Liver (tissue), 7 donors: ENCODE measurements at regions not wholly inside any gene's neighbourhood (a gene's known extent, or its start where the extent isn't known, plus 50 kb on each side); places are given as distances from the start of the nearest gene placed in this dataset.
"Not testable (repeated sequence)": the region's sequence is repeated elsewhere in the genome, so short reads cannot be mapped to it uniquely, and the experiment has no call there.

ENCODE experiments used
- DNase-seq: peaks from one replicate; pipeline ENCODE4 v3.0.0-alpha.2; 2017; ENCODE audit warnings: low spot score
- H3K27ac ChIP-seq, 2 donors: one replicate each; pipeline ENCODE4 v1.7.0; 2013; ENCODE audit warnings: inconsistent platforms in 2 of 2, low read length in 2 of 2, control low read depth in 1 of 2, low read depth in 1 of 2, mild to moderate bottlenecking in 1 of 2
- H3K27me3 ChIP-seq, 4 donors: one replicate each; pipeline versions ENCODE4 v1.6.1 to v1.7.0; 2013; ENCODE audit warnings: low read length in 3 of 4, inconsistent platforms in 1 of 4, mild to moderate bottlenecking in 1 of 4, moderate library complexity in 1 of 4; ENCODE audit not compliant: control insufficient read depth in 4 of 4, insufficient read depth in 4 of 4
- H3K36me3 ChIP-seq, 4 donors: one replicate each; pipeline versions ENCODE4 v1.6.1 to v1.7.0; 2013; ENCODE audit warnings: low read length in 3 of 4, mild to moderate bottlenecking in 3 of 4, low read depth in 1 of 4, moderate library complexity in 1 of 4; ENCODE audit not compliant: control insufficient read depth in 4 of 4, insufficient read depth in 3 of 4
- H3K4me1 ChIP-seq, 4 donors: one replicate each; pipeline versions ENCODE4 v1.6.1 to v1.7.0; 2013; ENCODE audit warnings: low read length in 3 of 4, mild to moderate bottlenecking in 3 of 4, moderate library complexity in 1 of 4; ENCODE audit not compliant: control insufficient read depth in 4 of 4, insufficient read depth in 4 of 4
- H3K4me3 ChIP-seq, 3 donors: one replicate each; pipeline versions ENCODE4 v1.6.1 to v1.7.0; 2013; ENCODE audit warnings: low read length in 3 of 3, control low read depth in 1 of 3, low read depth in 1 of 3, mild to moderate bottlenecking in 1 of 3
- H3K9ac ChIP-seq, 2 donors: one replicate each; pipeline ENCODE4 v1.7.0; 2013; ENCODE audit warnings: low read length in 2 of 2, mild to moderate bottlenecking in 2 of 2, moderate library complexity in 2 of 2, control low read depth in 1 of 2, low read depth in 1 of 2
- H3K9me3 ChIP-seq, 4 donors: one replicate each; pipeline versions ENCODE4 v1.6.1 to v1.7.0; 2013; ENCODE audit warnings: low read length in 3 of 4; ENCODE audit not compliant: control insufficient read depth in 4 of 4
- HNF4A ChIP-seq, 2 donors: conservative IDR thresholded peaks; 2 replicates each; pipeline ENCODE4 v1.6.1; 2016; ENCODE audit warnings: antibody characterized with exemption in 2 of 2, mild to moderate bottlenecking in 2 of 2
- HNF4G ChIP-seq: IDR thresholded peaks from 2 replicates; pipeline ENCODE4 v1.6.1; 2016; ENCODE audit warnings: antibody characterized with exemption
- JUND ChIP-seq, 2 donors: IDR thresholded peaks; 2 replicates each; pipeline ENCODE4 v1.6.1; 2016; ENCODE audit warnings: antibody characterized with exemption in 2 of 2
- SP1 ChIP-seq: IDR thresholded peaks from 2 replicates; pipeline ENCODE4 v1.6.1; 2018; ENCODE audit warnings: antibody characterized with exemption, mild to moderate bottlenecking
- WGBS: extraction: QIAGEN DNeasy Blood & Tissue Kit; methylation state at CpG from one replicate; pipeline ENCODE4 v1.1.7; 2013; 5-methylcytosine and 5-hydroxymethylcytosine counted together
- donor health status: healthy.
- donor health status: healthy.
- donor health status: healthy.
- donor health status: healthy.

DNA sequence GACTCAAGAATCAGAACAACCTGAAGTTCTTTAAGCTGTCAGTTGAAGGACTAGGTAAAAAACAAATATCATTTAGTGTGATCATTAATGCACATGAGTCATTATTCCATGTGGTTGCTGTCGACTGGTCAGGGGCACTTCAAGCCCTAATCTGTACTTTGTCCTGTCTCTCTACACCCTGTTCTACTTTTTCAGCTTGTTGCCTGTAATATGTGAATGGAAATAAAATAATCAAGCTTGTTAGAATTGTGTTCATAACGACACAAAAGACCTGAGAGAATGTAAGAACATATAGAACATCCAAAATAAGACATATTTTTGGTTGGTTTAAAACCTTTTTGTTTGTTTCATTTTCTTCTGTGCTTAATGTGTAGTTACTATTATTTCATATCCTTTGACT, 87.4 kb upstream of the NBPF9 start:
- not testable (repeated sequence) for DNase-seq, H3K27ac ChIP-seq, H3K9me3 ChIP-seq, H3K9ac ChIP-seq, H3K4me3 ChIP-seq, H3K27me3 ChIP-seq, H3K4me1 ChIP-seq, H3K36me3 ChIP-seq
- TF ChIP-seq SP1 (peak; percentile 61), JUND (IDR thresholded peaks at IDR 0.05) (peak; percentile 10 to 17), HNF4A (conservative IDR thresholded peaks at IDR 0.05) (peak; percentile 52 to 72), HNF4G (peak; percentile 38)
- 32% methylated on average over 2 of the region's 2 CpGs for WGBS

DNA sequence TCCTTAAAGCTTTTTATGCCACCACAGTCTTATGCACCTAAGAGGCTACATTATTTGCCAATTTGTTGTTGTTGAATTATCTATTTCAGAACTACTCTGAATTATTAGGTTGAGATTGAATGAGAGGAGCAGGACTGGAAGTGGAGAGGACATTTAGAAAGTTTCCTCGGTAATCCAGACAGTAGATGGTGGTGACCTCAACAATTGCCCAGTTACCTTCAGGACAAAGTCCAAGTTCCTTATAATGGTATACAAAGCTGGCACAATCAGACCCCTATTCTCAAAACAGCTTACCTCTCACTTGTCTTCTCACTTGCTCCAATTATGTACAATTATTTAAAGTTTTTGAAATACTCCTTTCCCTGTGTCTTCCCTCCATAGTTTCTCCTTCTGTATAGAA, 93.3 kb upstream of the NBPF9 start:
- WGBS = 82% methylated on average over 1 of the region's 1 CpG
- not testable (repeated sequence) for H3K36me3 ChIP-seq, H3K4me3 ChIP-seq, H3K27ac ChIP-seq, H3K27me3 ChIP-seq, H3K9me3 ChIP-seq, H3K4me1 ChIP-seq, DNase-seq, H3K9ac ChIP-seq

DNA sequence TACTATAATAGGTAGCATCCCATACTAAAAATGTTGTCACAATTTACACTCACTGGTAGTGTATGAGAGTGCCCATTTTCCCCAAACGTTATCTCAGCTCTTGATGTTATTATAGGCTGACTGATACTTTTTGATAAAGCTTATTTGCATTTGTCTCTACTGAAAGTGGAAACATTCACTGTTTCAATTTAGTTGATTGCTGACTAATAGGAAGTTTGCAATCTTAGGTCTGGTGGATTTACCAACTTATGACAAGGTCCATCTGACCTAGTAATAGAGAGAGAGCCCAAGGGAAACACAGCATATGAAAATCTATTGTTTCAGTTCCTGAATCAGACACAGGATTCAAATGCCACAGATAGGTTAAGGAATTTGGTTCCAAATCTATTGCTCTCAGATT, 97.2 kb upstream of the NBPF9 start:
- not testable (repeated sequence) for H3K4me1 ChIP-seq, H3K27me3 ChIP-seq, H3K9ac ChIP-seq, H3K4me3 ChIP-seq, H3K36me3 ChIP-seq, DNase-seq, H3K9me3 ChIP-seq, H3K27ac ChIP-seq
- WGBS = 74% methylated on average over 1 of the region's 1 CpG

DNA sequence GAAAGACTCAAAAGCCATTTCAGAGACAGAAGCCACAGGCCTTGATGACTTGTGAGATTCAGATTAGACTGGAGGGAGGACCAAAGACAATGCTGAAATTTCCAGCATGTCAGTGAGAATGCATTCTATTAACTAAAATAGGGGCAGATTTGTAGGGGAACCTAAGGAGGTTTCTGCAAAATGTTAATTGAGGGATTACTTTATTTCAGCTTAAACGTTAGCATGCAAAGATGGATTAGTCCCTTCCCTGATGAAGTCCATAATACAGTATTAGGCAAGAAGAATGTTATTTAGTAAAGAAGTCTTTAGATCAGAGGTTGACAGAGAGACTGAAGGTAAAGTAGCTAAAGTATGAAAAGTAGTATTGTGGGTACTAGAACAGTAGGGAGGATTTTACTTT, 98.9 kb upstream of the NBPF9 start:
- not testable (repeated sequence) for DNase-seq, H3K27me3 ChIP-seq, H3K36me3 ChIP-seq, H3K4me1 ChIP-seq, H3K27ac ChIP-seq, H3K9ac ChIP-seq, H3K4me3 ChIP-seq, H3K9me3 ChIP-seq
- WGBS = 100% methylated on average over 1 of the region's 1 CpG

DNA sequence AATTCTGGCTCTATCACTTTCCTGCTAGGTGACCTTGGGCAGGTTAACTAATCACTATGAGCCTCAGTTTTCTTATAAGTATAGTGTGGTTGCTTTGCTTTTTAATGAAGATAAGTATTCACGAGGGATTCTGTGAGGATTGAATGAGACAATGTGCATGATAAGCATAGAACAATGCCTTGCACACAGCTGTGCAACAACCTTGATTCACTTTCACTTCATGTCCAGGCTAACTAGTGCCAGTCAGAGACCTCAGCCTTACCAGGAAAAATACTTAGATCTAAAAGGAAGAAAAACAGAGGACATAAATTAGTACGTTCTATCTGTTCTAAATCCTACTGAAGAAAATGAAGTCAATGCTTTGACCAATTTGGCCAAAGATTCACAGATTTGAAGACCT, 101.0 kb upstream of the NBPF9 start:
- H3K9me3 ChIP-seq, H3K36me3 ChIP-seq, H3K27ac ChIP-seq, H3K9ac ChIP-seq, H3K4me1 ChIP-seq, H3K27me3 ChIP-seq, H3K4me3 ChIP-seq, DNase-seq: not testable (repeated sequence)
- no CpG with 5 or more reads among the region's 2 CpGs for WGBS

DNA sequence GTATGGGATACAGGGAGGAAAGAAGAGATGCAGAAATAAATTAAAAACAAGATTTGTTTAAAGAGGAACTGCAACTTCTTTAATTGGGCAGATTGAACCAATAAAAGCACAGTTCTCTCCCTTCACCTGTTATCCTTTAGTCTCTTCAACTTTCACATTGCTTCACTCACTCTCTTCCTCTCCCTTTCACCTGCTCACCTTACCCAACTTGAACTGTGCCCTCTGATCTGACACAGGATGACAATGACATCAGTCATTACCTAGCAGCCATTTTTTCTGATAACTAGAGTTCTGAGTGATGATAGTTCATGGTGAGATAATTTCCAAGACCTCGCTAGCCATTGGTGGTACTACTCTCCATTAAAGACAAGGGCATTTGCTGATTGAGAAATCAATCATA, 105.5 kb upstream of the NBPF9 start:
- not testable (repeated sequence) for DNase-seq, H3K36me3 ChIP-seq, H3K4me3 ChIP-seq, H3K9ac ChIP-seq, H3K27ac ChIP-seq, H3K9me3 ChIP-seq, H3K4me1 ChIP-seq, H3K27me3 ChIP-seq
- no CpG with 5 or more reads among the region's 1 CpG for WGBS

DNA sequence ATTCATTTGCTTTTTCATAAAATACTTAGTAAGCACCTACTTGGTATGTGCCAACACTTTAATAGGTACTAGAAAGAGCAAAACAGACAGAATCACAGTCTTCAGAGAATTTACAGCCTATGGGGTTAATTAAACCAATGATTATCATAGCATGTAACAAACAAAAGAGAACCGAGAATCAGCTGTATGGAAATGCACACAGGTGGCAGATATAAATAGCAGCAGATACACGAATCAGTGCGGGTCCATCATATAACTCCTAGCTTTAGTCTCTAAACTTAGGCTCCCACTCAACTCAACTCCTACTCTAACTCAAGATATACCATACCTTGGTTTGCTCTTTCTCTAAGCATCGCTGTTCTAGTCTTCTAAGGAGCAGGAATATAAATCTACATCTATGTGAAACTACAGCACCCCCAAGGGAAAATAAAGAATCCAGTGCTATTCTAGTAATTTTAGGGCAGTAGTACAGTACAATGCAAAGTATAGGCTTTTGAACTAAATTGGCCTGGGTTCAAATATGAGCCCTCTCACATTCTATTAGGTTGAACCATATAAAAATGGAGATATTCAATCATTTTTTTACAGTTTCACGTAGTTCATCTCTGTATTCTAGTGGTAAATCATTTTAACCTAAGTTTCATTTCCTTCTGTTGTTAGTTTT, 108.5 kb upstream of the NBPF9 start:
- H3K36me3 ChIP-seq, DNase-seq, H3K27ac ChIP-seq, H3K4me1 ChIP-seq, H3K9me3 ChIP-seq, H3K27me3 ChIP-seq, H3K9ac ChIP-seq, H3K4me3 ChIP-seq: not testable (repeated sequence)
- 92% methylated on average over 1 of the region's 5 CpGs for WGBS

DNA sequence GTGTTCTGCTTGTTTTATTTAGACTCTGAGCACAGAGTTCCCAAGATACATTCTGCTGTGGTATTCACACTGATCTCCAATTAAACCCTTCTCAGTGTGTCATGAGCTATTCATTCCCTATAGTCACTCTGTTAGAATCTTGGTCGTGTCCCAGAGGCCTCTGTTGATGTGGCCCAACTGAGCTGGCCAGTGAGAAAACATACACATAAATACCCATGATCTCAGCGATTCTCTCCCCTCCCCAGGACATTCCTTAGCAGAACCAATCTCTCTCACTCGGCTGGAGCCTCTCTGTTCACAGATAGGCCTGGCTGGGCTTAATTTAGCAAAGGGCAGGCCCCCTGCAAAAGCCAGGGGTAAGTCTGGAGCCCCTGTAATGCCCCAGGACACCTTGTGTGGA, 109.6 kb upstream of the NBPF9 start:
- DNase-seq, H3K4me3 ChIP-seq, H3K9me3 ChIP-seq, H3K4me1 ChIP-seq, H3K27me3 ChIP-seq, H3K27ac ChIP-seq, H3K36me3 ChIP-seq, H3K9ac ChIP-seq: not testable (repeated sequence)
- 50% methylated on average over 1 of the region's 3 CpGs for WGBS
